Hindlimb muscle (tissue), 1 donor: ENCODE measurements at regions not wholly inside any gene's neighbourhood (a gene's known extent, or its start where the extent isn't known, plus 50 kb on each side); places are given as distances from the start of the nearest gene placed in this dataset.

Source experiments
- DNase-seq: peaks from one replicate; pipeline ENCODE4 v3.0.0-alpha.2; 2013

GRCh38 chr5:74179701-74180100 lies 460.8 kb downstream of the ENC1 start:
- DNase-seq, result no peak

- no peak for DNase-seq
Measured at GRCh38 chr5:74179179-74179578, 461.3 kb downstream of the ENC1 start.

GRCh38 chr5:74177961-74178360 lies 462.6 kb downstream of the ENC1 start:
- peak; percentile 26 for DNase-seq

- DNase-seq, result no peak
Measured at GRCh38 chr5:74174366-74174765, 466.2 kb downstream of the ENC1 start.

GRCh38 chr5:74173665-74174064 lies 466.9 kb downstream of the ENC1 start:
- no peak for DNase-seq

- DNase-seq, result no peak
Measured at GRCh38 chr5:74173241-74173640, 467.3 kb downstream of the ENC1 start.

- DNase-seq, result no peak
Measured at GRCh38 chr5:74169701-74170100, 470.8 kb downstream of the ENC1 start.

- DNase-seq, result no peak
Measured at GRCh38 chr5:74167930-74168315, 472.6 kb downstream of the ENC1 start.

- no peak for DNase-seq
Measured at GRCh38 chr5:74167206-74167929, 473.2 kb downstream of the ENC1 start.

- DNase-seq, result no peak
Measured at GRCh38 chr5:74166064-74166463, 474.5 kb downstream of the ENC1 start.

GRCh38 chr5:74164725-74165235 lies 475.7 kb downstream of the ENC1 start:
- DNase-seq, result peak; percentile 83

- DNase-seq, result no peak
Measured at GRCh38 chr5:74162524-74162923, 478.0 kb downstream of the ENC1 start.

GRCh38 chr5:74161170-74161569 lies 479.4 kb downstream of the ENC1 start:
- no peak for DNase-seq

GRCh38 chr5:74156728-74157383 lies 483.7 kb downstream of the ENC1 start:
- no peak for DNase-seq

GRCh38 chr5:74155501-74155900 lies 485.0 kb downstream of the ENC1 start:
- no peak for DNase-seq

- no peak for DNase-seq
Measured at GRCh38 chr5:74154526-74154925, 486.0 kb downstream of the ENC1 start.

- no peak for DNase-seq
Measured at GRCh38 chr5:74153255-74153790, 487.2 kb downstream of the ENC1 start.

GRCh38 chr5:74152625-74153254 lies 487.8 kb downstream of the ENC1 start:
- no peak for DNase-seq

- DNase-seq, result no peak
Measured at GRCh38 chr5:74152136-74152535, 488.4 kb downstream of the ENC1 start.

GRCh38 chr5:74149395-74149794 lies 491.1 kb downstream of the ENC1 start:
- DNase-seq, result no peak

GRCh38 chr5:74148321-74148720 lies 492.2 kb downstream of the ENC1 start:
- no peak for DNase-seq

- DNase-seq, result peak; percentile 62
Measured at GRCh38 chr5:74146796-74147195, 493.7 kb downstream of the ENC1 start.

- no peak for DNase-seq
Measured at GRCh38 chr5:74145951-74146350, 494.6 kb downstream of the ENC1 start.
